Activated CD4-positive, alpha-beta T cell treated with anti-CD3 and anti-CD28 coated beads for 4 hours (primary cell): ENCODE measurements at regions not wholly inside any gene's neighbourhood (a gene's known extent, or its start where the extent isn't known, plus 50 kb on each side); places are given as distances from the start of the nearest gene placed in this dataset.
"Not testable (repeated sequence)": the region's sequence is repeated elsewhere in the genome, so short reads cannot be mapped to it uniquely, and the experiment has no call there.

ENCODE experiments used
- DNase-seq, 2 donors: peaks; one replicate each; pipeline ENCODE4 v3.0.0-alpha.2; 2020

- no peak for DNase-seq
Measured at GRCh38 chr4:85018983-85019382, 52.5 kb upstream of the WDFY3 start.

- DNase-seq, result no peak
Measured at GRCh38 chr4:85019411-85019810, 52.9 kb upstream of the WDFY3 start.

- DNase-seq, result no peak
Measured at GRCh38 chr4:85024671-85025070, 58.2 kb upstream of the WDFY3 start.

- no peak for DNase-seq
Measured at GRCh38 chr4:85028910-85029309, 62.4 kb upstream of the WDFY3 start.

- DNase-seq, result no peak
Measured at GRCh38 chr4:85029453-85029852, 63.0 kb upstream of the WDFY3 start.

- DNase-seq, result no peak
Measured at GRCh38 chr4:85030156-85030555, 63.7 kb upstream of the WDFY3 start.

GRCh38 chr4:85033838-85034237 lies 67.3 kb upstream of the WDFY3 start:
- DNase-seq, result not testable (repeated sequence)

GRCh38 chr4:85039526-85039925 lies 73.0 kb upstream of the WDFY3 start:
- no peak for DNase-seq

- DNase-seq, result not testable (repeated sequence)
Measured at GRCh38 chr4:85043812-85044496, 77.5 kb upstream of the WDFY3 start.

- no peak for DNase-seq
Measured at GRCh38 chr4:85050736-85051135, 84.2 kb upstream of the WDFY3 start.

GRCh38 chr4:85051526-85051925 lies 85.0 kb upstream of the WDFY3 start:
- DNase-seq, result no peak

GRCh38 chr4:85054925-85055324 lies 88.4 kb upstream of the WDFY3 start:
- DNase-seq, result not testable (repeated sequence)

- DNase-seq, result no peak
Measured at GRCh38 chr4:85058551-85058950, 92.1 kb upstream of the WDFY3 start.

- DNase-seq, result no peak
Measured at GRCh38 chr4:85061974-85062373, 95.5 kb upstream of the WDFY3 start.

- no peak for DNase-seq
Measured at GRCh38 chr4:85062466-85062865, 96.0 kb upstream of the WDFY3 start.

- no peak for DNase-seq
Measured at GRCh38 chr4:85067342-85067741, 100.9 kb upstream of the WDFY3 start.

GRCh38 chr4:85078016-85078415 lies 111.5 kb upstream of the WDFY3 start:
- DNase-seq, result no peak

- DNase-seq, result no peak
Measured at GRCh38 chr4:85081196-85081595, 114.7 kb upstream of the WDFY3 start.

- DNase-seq, result peak in 1 of 2 donors; percentile 6
Measured at GRCh38 chr4:85084371-85085094, 118.0 kb upstream of the WDFY3 start.

GRCh38 chr4:85086721-85087120 lies 120.2 kb upstream of the WDFY3 start:
- DNase-seq, result no peak

GRCh38 chr4:85092536-85092935 lies 126.0 kb upstream of the WDFY3 start:
- no peak for DNase-seq

- no peak for DNase-seq
Measured at GRCh38 chr4:85092943-85093342, 126.5 kb upstream of the WDFY3 start.

- DNase-seq, result no peak
Measured at GRCh38 chr4:85094735-85095134, 128.2 kb upstream of the WDFY3 start.

- no peak for DNase-seq
Measured at GRCh38 chr4:85102606-85103005, 136.1 kb upstream of the WDFY3 start.

- DNase-seq, result no peak
Measured at GRCh38 chr4:85106166-85106565, 139.7 kb upstream of the WDFY3 start.
